GM06990 (cell line): ENCODE measurements at regions not wholly inside any gene's neighbourhood (a gene's known extent, or its start where the extent isn't known, plus 50 kb on each side); places are given as distances from the start of the nearest gene placed in this dataset.

Source experiments
- DNase-seq: peaks from one replicate; pipeline ENCODE4 v3.0.0-alpha.2; 2011; ENCODE audit not compliant: insufficient read length; ENCODE audit errors: extremely low read depth
- H3K27me3 ChIP-seq: replicated peaks from 2 replicates; pipeline ENCODE4 v1.6.0; 2011; ENCODE audit warnings: low read length; ENCODE audit not compliant: control insufficient read depth, insufficient read depth
- H3K36me3 ChIP-seq: 2 replicates; pipeline ENCODE4 v1.5.1; 2011; ENCODE audit warnings: low read length; ENCODE audit not compliant: control insufficient read depth, insufficient read depth
- H3K4me3 ChIP-seq: replicated peaks from 2 replicates; pipeline ENCODE4 v1.5.1; 2011; ENCODE audit warnings: low read depth, mild to moderate bottlenecking, control low read depth, low read length
- CTCF ChIP-seq: IDR thresholded peaks from 2 replicates; pipeline ENCODE4 v1.5.1; 2011; ENCODE audit warnings: low read length, control low read depth, mild to moderate bottlenecking, inconsistent platforms; ENCODE audit not compliant: insufficient read depth, poor library complexity, severe bottlenecking

- no peak for DNase-seq
- TF ChIP-seq CTCF, result no peak
- Histone ChIP-seq H3K27me3 (no peaks in the 10 kb centered on the region), H3K36me3 (no peaks in the 10 kb centered on the region), H3K4me3 (no peak overlapping the region)
These were observed 165.2 kb upstream of the CMC1 start for GRCh38 chr3:28076246-28076645.

GRCh38 chr3:28077572-28077971, 163.8 kb upstream of the CMC1 start:
- DNase-seq, result no peak
- Histone ChIP-seq H3K36me3 (no peaks in the 10 kb centered on the region), H3K4me3 (no peak overlapping the region), H3K27me3 (no peaks in the 10 kb centered on the region)
- TF ChIP-seq CTCF, result no peak

GRCh38 chr3:28078536-28078935, 162.9 kb upstream of the CMC1 start:
- no peak for DNase-seq
- TF ChIP-seq CTCF, result no peak
- H3K36me3 ChIP-seq, result no peaks in the 10 kb centered on the region
- no peak overlapping the region for H3K4me3 ChIP-seq
- H3K27me3 ChIP-seq, result no peaks in the 10 kb centered on the region

GRCh38 chr3:28080716-28081115, 160.7 kb upstream of the CMC1 start:
- no peak for DNase-seq
- TF ChIP-seq CTCF, result no peak
- no peaks in the 10 kb centered on the region for H3K27me3 ChIP-seq
- H3K4me3 ChIP-seq, result no peak overlapping the region
- no peaks in the 10 kb centered on the region for H3K36me3 ChIP-seq

- H3K4me3 ChIP-seq, result no peak overlapping the region
These were observed 159.9 kb upstream of the CMC1 start for GRCh38 chr3:28081533-28081947.

More at GRCh38 chr3:28081533-28081947, 159.9 kb upstream of the CMC1 start:
- H3K27me3 ChIP-seq, result no peaks in the 10 kb centered on the region
- DNase-seq, result peak; percentile 82
- no peaks in the 10 kb centered on the region for H3K36me3 ChIP-seq
- TF ChIP-seq CTCF, result no peak
